ENCODE measurements at regions not wholly inside any gene's neighbourhood (a gene's known extent, or its start where the extent isn't known, plus 50 kb on each side); places are given as distances from the start of the nearest gene placed in this dataset.
"Not testable (repeated sequence)": the region's sequence is repeated elsewhere in the genome, so short reads cannot be mapped to it uniquely, and the experiment has no call there.

DNA sequence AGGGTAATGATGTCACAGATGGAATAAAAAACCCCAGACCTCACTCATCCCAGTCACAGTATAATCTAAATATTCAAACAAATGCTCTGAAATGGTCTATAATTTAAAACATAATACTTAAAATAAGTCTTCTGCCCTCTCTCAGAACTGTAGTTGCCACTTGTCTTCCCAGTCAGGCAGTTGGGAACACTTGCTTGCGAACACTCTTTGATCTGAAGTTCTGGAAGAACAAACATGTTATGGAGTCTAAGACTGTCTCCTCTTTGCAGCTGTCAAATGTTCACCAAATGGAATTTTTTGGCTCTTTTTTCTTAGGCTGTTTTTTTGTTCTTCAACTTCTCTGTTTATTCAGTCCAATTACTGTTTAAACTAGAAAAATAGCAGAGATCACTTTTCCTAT, 711.1 kb upstream of the GOLIM4 start:
- DNase-seq (ENCODE audit: extremely low read depth, low read depth): no peak
- TF ChIP-seq, protein P1, sequence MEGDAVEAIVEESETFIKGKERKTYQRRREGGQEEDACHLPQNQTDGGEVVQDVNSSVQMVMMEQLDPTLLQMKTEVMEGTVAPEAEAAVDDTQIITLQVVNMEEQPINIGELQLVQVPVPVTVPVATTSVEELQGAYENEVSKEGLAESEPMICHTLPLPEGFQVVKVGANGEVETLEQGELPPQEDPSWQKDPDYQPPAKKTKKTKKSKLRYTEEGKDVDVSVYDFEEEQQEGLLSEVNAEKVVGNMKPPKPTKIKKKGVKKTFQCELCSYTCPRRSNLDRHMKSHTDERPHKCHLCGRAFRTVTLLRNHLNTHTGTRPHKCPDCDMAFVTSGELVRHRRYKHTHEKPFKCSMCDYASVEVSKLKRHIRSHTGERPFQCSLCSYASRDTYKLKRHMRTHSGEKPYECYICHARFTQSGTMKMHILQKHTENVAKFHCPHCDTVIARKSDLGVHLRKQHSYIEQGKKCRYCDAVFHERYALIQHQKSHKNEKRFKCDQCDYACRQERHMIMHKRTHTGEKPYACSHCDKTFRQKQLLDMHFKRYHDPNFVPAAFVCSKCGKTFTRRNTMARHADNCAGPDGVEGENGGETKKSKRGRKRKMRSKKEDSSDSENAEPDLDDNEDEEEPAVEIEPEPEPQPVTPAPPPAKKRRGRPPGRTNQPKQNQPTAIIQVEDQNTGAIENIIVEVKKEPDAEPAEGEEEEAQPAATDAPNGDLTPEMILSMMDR (IDR thresholded peaks at IDR 0.05; ENCODE audit: low read depth, low read length): no peak

DNA sequence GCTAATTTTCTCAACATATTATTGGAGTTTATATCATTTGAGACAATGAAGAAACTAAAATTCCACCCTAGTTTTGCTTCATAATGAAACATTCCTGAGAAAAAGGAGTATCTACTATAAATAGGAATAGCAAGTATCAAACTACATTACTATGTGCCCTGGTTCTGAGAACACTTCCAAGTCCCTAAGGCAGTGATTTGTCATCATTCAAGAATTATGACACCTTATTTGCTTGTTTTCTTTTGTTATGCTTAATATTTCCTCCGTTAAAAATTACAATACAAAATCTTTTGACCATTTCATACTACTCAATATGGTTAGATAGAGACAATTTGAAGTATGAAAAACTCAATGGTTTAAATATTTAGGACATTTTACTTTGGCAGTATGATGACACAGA, 707.8 kb upstream of the GOLIM4 start:
- TF ChIP-seq, protein P1 (IDR thresholded peaks at IDR 0.05; ENCODE audit: low read depth, low read length): no peak
- DNase-seq (ENCODE audit: extremely low read depth, low read depth): no peak

- no peak for DNase-seq (ENCODE audit: extremely low read depth, low read depth)
- TF ChIP-seq, protein P1 (IDR thresholded peaks at IDR 0.05; ENCODE audit: low read depth, low read length): no peak
These were observed 707.0 kb upstream of the GOLIM4 start for GRCh38 chr3:168802766-168803165.

GRCh38 chr3:168801794-168802193, 706.1 kb upstream of the GOLIM4 start:
- no peak for DNase-seq (ENCODE audit: extremely low read depth, low read depth)
- TF ChIP-seq, protein P1 (IDR thresholded peaks at IDR 0.05; ENCODE audit: low read depth, low read length): no peak

- TF ChIP-seq, protein P1 (IDR thresholded peaks at IDR 0.05; ENCODE audit: low read depth, low read length): no peak
- no peak for DNase-seq (ENCODE audit: extremely low read depth, low read depth)
These were observed 700.6 kb upstream of the GOLIM4 start for GRCh38 chr3:168796339-168796738.

GRCh38 chr3:168794427-168794826, 698.7 kb upstream of the GOLIM4 start:
- no peak for DNase-seq (ENCODE audit: extremely low read depth, low read depth)
- TF ChIP-seq, protein P1 (IDR thresholded peaks at IDR 0.05; ENCODE audit: low read depth, low read length): no peak

- DNase-seq (ENCODE audit: extremely low read depth, low read depth): no peak
- TF ChIP-seq, protein P1 (IDR thresholded peaks at IDR 0.05; ENCODE audit: low read depth, low read length): no peak
These were observed 686.5 kb upstream of the GOLIM4 start for GRCh38 chr3:168782193-168782592.

DNA sequence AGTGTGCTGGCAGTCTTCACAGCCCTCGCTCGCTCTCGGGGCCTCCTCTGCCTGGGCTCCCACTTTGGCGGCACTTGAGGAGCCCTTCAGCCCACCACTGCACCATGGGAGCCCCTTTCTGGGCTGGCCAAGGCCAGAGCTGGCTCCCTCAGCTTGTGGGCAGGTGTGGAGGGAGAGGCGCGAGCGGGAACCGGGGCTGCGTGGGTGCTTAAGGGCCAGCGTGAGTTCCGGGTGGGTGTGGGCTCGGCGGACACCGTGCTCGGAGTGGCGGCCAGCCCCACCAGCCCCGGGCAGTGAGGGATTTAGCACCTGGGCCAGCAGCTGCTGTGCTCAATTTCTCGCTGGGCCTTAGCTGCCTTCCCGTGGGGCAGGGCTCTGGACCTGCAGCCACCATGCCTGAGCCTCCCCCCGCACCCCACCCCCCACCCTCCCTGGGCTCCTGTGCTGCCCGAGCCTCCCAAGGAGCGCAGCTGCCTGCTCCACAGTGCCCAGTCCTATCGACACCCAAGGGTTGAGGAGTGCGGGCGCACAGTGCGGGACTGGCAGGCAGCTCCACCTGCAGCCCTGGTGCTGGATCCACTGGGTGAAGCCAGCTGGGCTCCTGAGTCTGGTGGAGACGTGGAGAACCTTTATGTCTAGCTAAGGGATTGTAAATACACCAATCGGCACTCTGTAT, 684.4 kb upstream of the GOLIM4 start:
- DNase-seq (ENCODE audit: extremely low read depth, low read depth): not testable (repeated sequence)

All from AG09319 (cell line).